ENCODE measurements at regions not wholly inside any gene's neighbourhood (a gene's known extent, or its start where the extent isn't known, plus 50 kb on each side); places are given as distances from the start of the nearest gene placed in this dataset.

DNA sequence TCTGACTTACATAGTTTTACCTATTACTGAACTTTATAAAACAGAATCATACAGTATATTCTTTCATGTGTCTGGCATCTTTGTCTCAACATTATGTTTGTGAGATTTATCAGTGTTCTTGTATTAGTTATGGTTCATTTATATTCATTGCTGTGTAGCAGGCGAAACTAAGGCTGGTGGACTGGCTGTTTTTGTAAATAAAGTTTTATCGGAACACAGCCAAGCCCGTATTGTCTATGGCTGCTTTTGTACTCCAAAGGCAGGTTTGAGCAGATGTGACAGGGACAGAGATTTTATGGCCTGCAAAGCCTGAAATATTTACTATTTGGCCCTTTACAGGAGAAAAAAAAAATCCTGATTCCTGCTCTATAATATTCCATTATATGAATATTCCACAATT is 405.8 kb upstream of the RGS6 start:
- intact Hi-C loops (cut with DNase I): no loop called here
- whole genome bisulfite sequencing: 90% methylated on average over 3 of the region's 3 CpGs
- TF ChIP-seq POLR2AphosphoS5 (IDR thresholded peaks at IDR 0.05) (no peak), POLR2A (IDR thresholded peaks at IDR 0.05) (no peak)
- TF ChIP-seq, protein P1, sequence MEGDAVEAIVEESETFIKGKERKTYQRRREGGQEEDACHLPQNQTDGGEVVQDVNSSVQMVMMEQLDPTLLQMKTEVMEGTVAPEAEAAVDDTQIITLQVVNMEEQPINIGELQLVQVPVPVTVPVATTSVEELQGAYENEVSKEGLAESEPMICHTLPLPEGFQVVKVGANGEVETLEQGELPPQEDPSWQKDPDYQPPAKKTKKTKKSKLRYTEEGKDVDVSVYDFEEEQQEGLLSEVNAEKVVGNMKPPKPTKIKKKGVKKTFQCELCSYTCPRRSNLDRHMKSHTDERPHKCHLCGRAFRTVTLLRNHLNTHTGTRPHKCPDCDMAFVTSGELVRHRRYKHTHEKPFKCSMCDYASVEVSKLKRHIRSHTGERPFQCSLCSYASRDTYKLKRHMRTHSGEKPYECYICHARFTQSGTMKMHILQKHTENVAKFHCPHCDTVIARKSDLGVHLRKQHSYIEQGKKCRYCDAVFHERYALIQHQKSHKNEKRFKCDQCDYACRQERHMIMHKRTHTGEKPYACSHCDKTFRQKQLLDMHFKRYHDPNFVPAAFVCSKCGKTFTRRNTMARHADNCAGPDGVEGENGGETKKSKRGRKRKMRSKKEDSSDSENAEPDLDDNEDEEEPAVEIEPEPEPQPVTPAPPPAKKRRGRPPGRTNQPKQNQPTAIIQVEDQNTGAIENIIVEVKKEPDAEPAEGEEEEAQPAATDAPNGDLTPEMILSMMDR (IDR thresholded peaks at IDR 0.05): no peak
- no peaks in the 10 kb centered on the region for H3K4me1 ChIP-seq (replicated peaks)
- H3K27ac ChIP-seq: no peak overlapping the region
- no peaks in the 10 kb centered on the region for H3K36me3 ChIP-seq
- no peak overlapping the region for H3K4me3 ChIP-seq
- H3K9me3 ChIP-seq: no peaks in the 10 kb centered on the region
- no peaks in the 10 kb centered on the region for H3K27me3 ChIP-seq (replicated peaks; ENCODE audit: insufficient read depth)
- DNase-seq (ENCODE audit: low spot score): no peak

DNA sequence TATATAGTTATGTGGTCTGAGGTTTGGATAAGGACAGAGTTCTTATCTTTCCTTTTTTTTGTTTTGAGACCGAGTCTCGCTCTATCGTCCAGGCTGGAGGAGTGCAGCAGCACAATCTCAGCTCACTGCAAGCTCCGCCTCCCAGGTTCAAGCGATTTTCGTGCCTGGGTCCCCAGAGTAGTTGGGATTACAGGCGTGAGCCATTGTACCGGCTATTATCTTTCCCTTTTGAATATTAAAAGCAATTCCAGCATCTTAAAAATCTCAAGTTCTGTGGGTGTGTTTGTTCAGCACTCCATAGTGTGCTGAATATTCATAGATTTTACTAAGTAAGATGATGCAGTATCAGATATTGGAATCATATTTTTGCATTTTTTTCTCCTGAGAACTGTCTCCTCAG is 404.4 kb upstream of the RGS6 start:
- TF ChIP-seq POLR2A (IDR thresholded peaks at IDR 0.05) (no peak), POLR2AphosphoS5 (IDR thresholded peaks at IDR 0.05) (no peak)
- TF ChIP-seq, protein P1 (IDR thresholded peaks at IDR 0.05): no peak
- H3K9me3 ChIP-seq: no peaks in the 10 kb centered on the region
- no peaks in the 10 kb centered on the region for H3K4me1 ChIP-seq (replicated peaks)
- intact Hi-C loops (cut with DNase I): no loop called here
- H3K27me3 ChIP-seq (replicated peaks; ENCODE audit: insufficient read depth): no peaks in the 10 kb centered on the region
- 90% methylated on average over 8 of the region's 8 CpGs for WGBS
- no peaks in the 10 kb centered on the region for H3K36me3 ChIP-seq
- DNase-seq (ENCODE audit: low spot score): no peak
- H3K4me3 ChIP-seq: no peak overlapping the region
- H3K27ac ChIP-seq: no peak overlapping the region

DNA sequence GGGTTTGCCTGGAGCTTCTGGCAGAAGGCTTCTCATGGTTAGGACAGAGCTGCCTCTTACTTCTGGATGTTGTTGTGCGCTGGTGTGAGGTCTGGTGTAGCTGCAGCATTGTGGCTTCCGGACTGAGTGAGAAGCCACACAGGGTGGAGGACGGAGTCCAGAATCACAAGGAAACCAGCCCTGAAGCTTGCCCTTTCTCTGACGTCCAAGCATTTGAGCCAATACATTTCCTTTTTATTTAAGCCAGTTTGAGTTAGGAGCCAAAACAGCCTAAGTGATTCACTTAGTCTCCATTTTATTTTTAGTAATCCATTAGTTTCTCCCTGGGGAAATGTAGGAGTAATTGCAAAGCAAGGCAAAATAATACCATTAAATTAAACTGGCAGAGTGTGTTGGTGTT is 402.4 kb upstream of the RGS6 start:
- no peak for DNase-seq (ENCODE audit: low spot score)
- H3K4me3 ChIP-seq: no peak overlapping the region
- no peaks in the 10 kb centered on the region for H3K36me3 ChIP-seq
- H3K4me1 ChIP-seq (replicated peaks): no peaks in the 10 kb centered on the region
- H3K27ac ChIP-seq: no peak overlapping the region
- intact Hi-C loops (cut with DNase I): no loop called here
- no peak for TF ChIP-seq POLR2AphosphoS5 (IDR thresholded peaks at IDR 0.05)
- TF ChIP-seq POLR2A (IDR thresholded peaks at IDR 0.05): no peak
- TF ChIP-seq, protein P1 (IDR thresholded peaks at IDR 0.05): no peak
- no peaks in the 10 kb centered on the region for H3K27me3 ChIP-seq (replicated peaks; ENCODE audit: insufficient read depth)
- H3K9me3 ChIP-seq: no peaks in the 10 kb centered on the region
- WGBS: 73% methylated on average over 4 of the region's 4 CpGs

DNA sequence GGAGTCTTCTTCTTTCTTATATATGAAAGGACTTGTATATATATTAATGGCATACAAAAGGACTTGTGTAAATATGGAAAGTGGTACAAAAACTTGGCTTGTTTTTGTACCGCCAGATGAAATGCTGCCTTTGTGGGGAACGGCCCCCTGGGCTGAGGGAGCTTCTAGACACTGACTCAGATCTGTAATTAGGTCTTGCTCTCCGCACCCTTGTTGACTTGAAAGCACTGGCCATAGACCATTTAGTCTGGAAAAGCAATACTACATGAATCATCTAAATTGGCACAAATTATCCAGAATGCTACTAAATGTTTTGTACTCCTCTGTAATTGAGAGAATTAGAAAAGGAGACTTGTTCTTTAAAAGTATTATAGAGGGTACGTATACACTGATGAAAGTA is 399.9 kb upstream of the RGS6 start:
- Histone ChIP-seq H3K4me1 (replicated peaks) (no peaks in the 10 kb centered on the region), H3K36me3 (no peaks in the 10 kb centered on the region), H3K4me3 (no peak overlapping the region), H3K9me3 (no peaks in the 10 kb centered on the region), H3K27me3 (replicated peaks; ENCODE audit: insufficient read depth) (no peaks in the 10 kb centered on the region), H3K27ac (no peak overlapping the region)
- WGBS: 83% methylated on average over 4 of the region's 4 CpGs
- DNase-seq (ENCODE audit: low spot score): no peak
- intact Hi-C loops (cut with DNase I): no loop called here
- TF ChIP-seq, protein P1 (IDR thresholded peaks at IDR 0.05): no peak
- TF ChIP-seq POLR2AphosphoS5 (IDR thresholded peaks at IDR 0.05): no peak
- no peak for TF ChIP-seq POLR2A (IDR thresholded peaks at IDR 0.05)

DNA sequence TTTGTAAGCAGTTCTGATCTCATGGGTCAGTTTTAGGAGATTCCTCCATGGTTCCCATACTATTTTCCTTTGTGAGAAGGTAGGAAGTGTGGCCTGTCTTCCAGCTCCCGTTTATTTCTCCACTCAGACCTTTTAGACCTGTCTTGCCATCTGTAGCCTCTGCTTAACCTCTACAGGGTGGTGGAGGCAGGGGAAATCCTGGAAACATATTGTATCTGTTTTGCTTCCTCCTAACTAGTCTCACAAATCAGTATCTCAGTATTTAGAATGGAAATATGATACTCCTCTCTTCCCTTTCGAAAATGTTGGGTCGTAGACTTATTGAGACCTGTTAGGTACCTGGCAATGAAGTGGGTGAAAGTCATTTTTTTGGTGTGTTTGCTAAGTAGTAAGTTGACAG is 399.4 kb upstream of the RGS6 start:
- no peaks in the 10 kb centered on the region for H3K9me3 ChIP-seq
- no peaks in the 10 kb centered on the region for H3K4me1 ChIP-seq (replicated peaks)
- intact Hi-C loops (cut with DNase I): no loop called here
- TF ChIP-seq, protein P1 (IDR thresholded peaks at IDR 0.05): no peak
- TF ChIP-seq POLR2AphosphoS5 (IDR thresholded peaks at IDR 0.05): no peak
- TF ChIP-seq POLR2A (IDR thresholded peaks at IDR 0.05): no peak
- H3K36me3 ChIP-seq: no peaks in the 10 kb centered on the region
- no peaks in the 10 kb centered on the region for H3K27me3 ChIP-seq (replicated peaks; ENCODE audit: insufficient read depth)
- no peak overlapping the region for H3K27ac ChIP-seq
- 58% methylated on average over 3 of the region's 3 CpGs for WGBS
- no peak overlapping the region for H3K4me3 ChIP-seq
- DNase-seq (ENCODE audit: low spot score): no peak

All from prostate gland (tissue), 2 donors.